K562 (cell line): ENCODE measurements at regions not wholly inside any gene's neighbourhood (a gene's known extent, or its start where the extent isn't known, plus 50 kb on each side); places are given as distances from the start of the nearest gene placed in this dataset.

Source experiments
- ATAC-seq: fragments of 200-7000 bp; cut with Tn5 transposase; 3 replicates; pipeline ENCODE4 v1.9.1; 2020; ENCODE audit warnings: moderate library complexity
- BruUV-seq: library from RNA; stranded (reverse); fragments of 400-500 nt; replicated peaks from 2 replicates; lab custom pipeline; 2021; lab: Mats Ljungman, UMichigan
- CTCF ChIA-PET: fragments of 300-600 bp; formaldehyde crosslinking; extraction: SDS; loops from one replicate; lab custom pipeline; 2021; ENCODE audit warnings: low intra/inter-chr PET ratio; lab: Yijun Ruan, JAX
- POLR2A ChIA-PET: fragments of 300-600, 350-650 bp; sonication (Branson Sonifier 250); formaldehyde crosslinking; extraction: SDS; loops from one replicate; lab custom pipeline; 2021; ENCODE audit warnings: antibody characterized with exemption, inconsistent platforms; lab: Yijun Ruan, JAX
- DNase-seq, 4 experiments: peaks; one replicate each; pipeline versions ENCODE4 v3.0.0 to v3.0.0-alpha.2; 2011 to 2018; ENCODE audit warnings: low spot score in 3 of 4, mixed read lengths in 3 of 4; ENCODE audit errors: extremely low read depth in 1 of 4
- FAIRE-seq: peaks from 2 replicates; lab custom pipeline; 2011; peaks lifted over from hg19 to GRCh38; lab: Jason Lieb, UNC
- H2AFZ ChIP-seq: 2 replicates; pipeline ENCODE4 v1.6.0; 2011; ENCODE audit warnings: low read depth, low read length, control low read depth, inconsistent platforms
- H3K27ac ChIP-seq: fragments of 200-600 bp; 3 replicates; pipeline ENCODE4 v1.8.0; 2011; ENCODE audit warnings: low read depth, mild to moderate bottlenecking, control low read depth, inconsistent platforms, low read length, moderate library complexity, mixed read lengths; ENCODE audit errors: extremely low read depth
- H3K27me3 ChIP-seq, 2 experiments: fragments of 300-600 bp in 1 of 2; 2 replicates in 1 of 2; 3 replicates in 1 of 2; pipeline versions ENCODE4 v1.6.0 to v1.8.0; 2011; ENCODE audit warnings: inconsistent platforms in 2 of 2, low read length in 2 of 2, mild to moderate bottlenecking in 1 of 2, mixed read lengths in 1 of 2, moderate library complexity in 1 of 2; ENCODE audit not compliant: control insufficient read depth in 2 of 2, insufficient read depth in 2 of 2
- H3K36me3 ChIP-seq: fragments of 300-600 bp; 3 replicates; pipeline ENCODE4 v1.8.0; 2011; ENCODE audit warnings: mild to moderate bottlenecking, low read length, inconsistent platforms; ENCODE audit not compliant: control insufficient read depth, insufficient read depth
- H3K4me1 ChIP-seq, 2 experiments: fragments of 200-600 bp in 1 of 2; replicated peaks in 1 of 2; 2 replicates in 1 of 2; 3 replicates in 1 of 2; pipeline versions ENCODE4 v1.5.1 to v1.8.0; 2011; ENCODE audit warnings: inconsistent platforms in 2 of 2, low read length in 2 of 2, mild to moderate bottlenecking in 1 of 2, mixed read lengths in 1 of 2, moderate library complexity in 1 of 2; ENCODE audit not compliant: control insufficient read depth in 2 of 2, insufficient read depth in 2 of 2
- H3K4me2 ChIP-seq: 2 replicates; pipeline ENCODE4 v1.6.1; 2011; ENCODE audit warnings: low read length, control low read depth, inconsistent platforms, mixed read lengths; ENCODE audit not compliant: insufficient read depth
- H3K4me3 ChIP-seq: fragments of 200-600 bp; sonication (generic), shearing (Covaris generic); 2 replicates; pipeline ENCODE4 v1.5.1; 2016; ENCODE audit warnings: control low read depth, inconsistent platforms
- H3K79me2 ChIP-seq: fragments of 200-600 bp; 3 replicates; pipeline ENCODE4 v1.8.0; 2011; ENCODE audit warnings: low read length, inconsistent platforms; ENCODE audit not compliant: control insufficient read depth, insufficient read depth
- H3K9ac ChIP-seq, 2 experiments: 2 replicates each; pipeline versions ENCODE4 v1.6.0 to v1.6.1; 2011; ENCODE audit warnings: low read depth in 2 of 2, low read length in 2 of 2, control low read depth in 1 of 2, inconsistent platforms in 1 of 2, mild to moderate bottlenecking in 1 of 2, mixed read lengths in 1 of 2; ENCODE audit not compliant: insufficient read depth in 1 of 2
- H3K9me1 ChIP-seq: one replicate; pipeline ENCODE4 v1.6.0; 2011; ENCODE audit warnings: inconsistent platforms, mild to moderate bottlenecking, low read length, moderate library complexity; ENCODE audit not compliant: control insufficient read depth, insufficient read depth
- H3K9me3 ChIP-seq: replicated peaks from 2 replicates; pipeline ENCODE4 v1.5.1; 2011; ENCODE audit warnings: low read depth, low read length, inconsistent platforms; ENCODE audit not compliant: control insufficient read depth, insufficient read depth
- H4K20me1 ChIP-seq: replicated peaks from 2 replicates; pipeline ENCODE4 v1.6.1; 2011; ENCODE audit warnings: low read length, inconsistent platforms, mixed read lengths; ENCODE audit not compliant: control insufficient read depth, insufficient read depth
- BCL6 ChIP-seq: fragments of 250-450 bp; sonication (Bioruptor Pico); IDR thresholded peaks from 2 replicates; pipeline ENCODE4 v1.4.0; 2020
- CBFA2T2 ChIP-seq: fragments of 450-650 bp; conservative IDR thresholded peaks from 2 replicates; pipeline ENCODE4 v1.6.1; 2017; ENCODE audit warnings: mild to moderate bottlenecking
- FOXK1 ChIP-seq: sonication (generic); formaldehyde crosslinking; IDR thresholded peaks from 2 replicates; pipeline ENCODE4 v1.8.0; 2022; ENCODE audit warnings: missing genetic modification reagents, mild to moderate bottlenecking, borderline replicate concordance
- HMG20B ChIP-seq: fragments of 250-450 bp; sonication (Bioruptor Pico); IDR thresholded peaks from 2 replicates; pipeline ENCODE4 v1.5.0; 2021; ENCODE audit warnings: mild to moderate bottlenecking
- MAFK ChIP-seq: IDR thresholded peaks from 2 replicates; pipeline ENCODE4 v1.6.1; 2011; ENCODE audit warnings: low read length, improper control_type of control experiment
- MCM2 ChIP-seq: fragments of 450-650 bp; IDR thresholded peaks from 2 replicates; pipeline ENCODE4 v1.6.1; 2017; ENCODE audit warnings: low read depth, mild to moderate bottlenecking
- MTA2 ChIP-seq: fragments of 450-650 bp; IDR thresholded peaks from 2 replicates; pipeline ENCODE4 v1.6.1; 2016; ENCODE audit warnings: low read depth
- NFATC3 ChIP-seq: fragments of 450-650 bp; IDR thresholded peaks from 2 replicates; pipeline ENCODE4 v1.6.1; 2017; ENCODE audit warnings: mild to moderate bottlenecking
- NFE2 ChIP-seq: IDR thresholded peaks from 2 replicates; pipeline ENCODE4 v1.6.1; 2014; ENCODE audit warnings: antibody characterized with exemption, low read depth
- NR3C1 ChIP-seq: sonication (generic); formaldehyde crosslinking; IDR thresholded peaks from 2 replicates; pipeline ENCODE4 v1.8.1; 2022; ENCODE audit warnings: missing genetic modification reagents
- POU5F1 ChIP-seq: fragments of 150-350 bp; IDR thresholded peaks from 2 replicates; pipeline ENCODE4 v1.6.1; 2014; ENCODE audit warnings: borderline replicate concordance, low read length, low read depth, mild to moderate bottlenecking; ENCODE audit not compliant: partially characterized antibody
- ZNF507 ChIP-seq: conservative IDR thresholded peaks from 2 replicates; pipeline ENCODE4 v1.6.1; 2017; ENCODE audit warnings: missing genetic modification characterization, missing compliant biosample characterization
- ZNF583 ChIP-seq: fragments of 250-450 bp; sonication (Bioruptor Pico); IDR thresholded peaks from 2 replicates; pipeline ENCODE4 v1.4.0; 2020
- ZNF785 ChIP-seq: fragments of 250-450 bp; sonication (Bioruptor Pico); IDR thresholded peaks from 2 replicates; pipeline ENCODE4 v1.4.0; 2020; ENCODE audit warnings: mild to moderate bottlenecking
- WGBS: fragments of 100-300 bp; shearing (Covaris generic); methylation state at CpG from one replicate; pipeline ENCODE4 v1.1.6; 2016; ENCODE audit warnings: low coverage, mixed read lengths; ENCODE audit not compliant: insufficient coverage; ENCODE audit errors: missing lambda C conversion rate; 5-methylcytosine and 5-hydroxymethylcytosine counted together
- in situ Hi-C: fragments of 300-500 bp; cut with MboI; formaldehyde crosslinking; loops from 4 replicates; pipeline ENCODE4 v1.15.0; 2018; ENCODE audit warnings: inconsistent platforms, mixed read lengths
- intact Hi-C: fragments of 100-400 bp; cut with micrococcal nuclease; formaldehyde crosslinking; loops from 2 replicates; pipeline ENCODE4 v1.14.2; 2022
- TF ChIP-seq, protein P1 (sequence below): fragments of 450-650 bp; IDR thresholded peaks from 2 replicates; pipeline ENCODE4 v1.6.1; 2014; ENCODE audit warnings: low read depth, mild to moderate bottlenecking, moderate library complexity, borderline replicate concordance
- TF ChIP-seq, protein P2 (sequence below): sonication (generic); formaldehyde crosslinking; IDR thresholded peaks from 2 replicates; pipeline ENCODE4 v1.8.0; 2022; ENCODE audit warnings: mild to moderate bottlenecking, missing genetic modification reagents

- CTCF ChIA-PET, result no interaction called here
- BruUV-seq, result no TSS peak
- in situ Hi-C loops, result no loop called here
Observed at GRCh38 chr6:9627916-9628315, 787.0 kb downstream of the TFAP2A start.

More at GRCh38 chr6:9627916-9628315, 787.0 kb downstream of the TFAP2A start:
- Histone ChIP-seq H3K9ac (no peak overlapping the region), H3K27me3 (no peaks in the 10 kb centered on the region), H2AFZ (no peak overlapping the region), H3K27ac (no peak overlapping the region), H3K36me3 (no peaks in the 10 kb centered on the region), H4K20me1 (no peaks in the 10 kb centered on the region), H3K79me2 (no peaks in the 10 kb centered on the region), H3K9me1 (no peaks in the 10 kb centered on the region), H3K4me1 (no peaks in the 10 kb centered on the region), H3K9me3 (peaks cover 2% of the 10 kb centered on the region), H3K4me2 (no peak overlapping the region), H3K4me3 (no peak overlapping the region)
- POLR2A ChIA-PET, result no interaction called here
- FAIRE-seq, result no peak
- TF ChIP-seq CBFA2T2 (no peak), MTA2 (no peak), BCL6 (CRISPR knock-in tag) (no peak), NFATC3 (no peak), ZNF785 (CRISPR knock-in tag) (no peak), FOXK1 (CRISPR knock-in tag) (no peak), HMG20B (no peak), NR3C1 (CRISPR knock-in tag) (no peak), POU5F1 (no peak), ZNF583 (CRISPR knock-in tag) (no peak), ZNF507 (tag) (no peak), MCM2 (no peak), NFE2 (no peak), MAFK (no peak)
- TF ChIP-seq, protein P1, sequence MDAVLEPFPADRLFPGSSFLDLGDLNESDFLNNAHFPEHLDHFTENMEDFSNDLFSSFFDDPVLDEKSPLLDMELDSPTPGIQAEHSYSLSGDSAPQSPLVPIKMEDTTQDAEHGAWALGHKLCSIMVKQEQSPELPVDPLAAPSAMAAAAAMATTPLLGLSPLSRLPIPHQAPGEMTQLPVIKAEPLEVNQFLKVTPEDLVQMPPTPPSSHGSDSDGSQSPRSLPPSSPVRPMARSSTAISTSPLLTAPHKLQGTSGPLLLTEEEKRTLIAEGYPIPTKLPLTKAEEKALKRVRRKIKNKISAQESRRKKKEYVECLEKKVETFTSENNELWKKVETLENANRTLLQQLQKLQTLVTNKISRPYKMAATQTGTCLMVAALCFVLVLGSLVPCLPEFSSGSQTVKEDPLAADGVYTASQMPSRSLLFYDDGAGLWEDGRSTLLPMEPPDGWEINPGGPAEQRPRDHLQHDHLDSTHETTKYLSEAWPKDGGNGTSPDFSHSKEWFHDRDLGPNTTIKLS, result no peak
- TF ChIP-seq, protein P2, sequence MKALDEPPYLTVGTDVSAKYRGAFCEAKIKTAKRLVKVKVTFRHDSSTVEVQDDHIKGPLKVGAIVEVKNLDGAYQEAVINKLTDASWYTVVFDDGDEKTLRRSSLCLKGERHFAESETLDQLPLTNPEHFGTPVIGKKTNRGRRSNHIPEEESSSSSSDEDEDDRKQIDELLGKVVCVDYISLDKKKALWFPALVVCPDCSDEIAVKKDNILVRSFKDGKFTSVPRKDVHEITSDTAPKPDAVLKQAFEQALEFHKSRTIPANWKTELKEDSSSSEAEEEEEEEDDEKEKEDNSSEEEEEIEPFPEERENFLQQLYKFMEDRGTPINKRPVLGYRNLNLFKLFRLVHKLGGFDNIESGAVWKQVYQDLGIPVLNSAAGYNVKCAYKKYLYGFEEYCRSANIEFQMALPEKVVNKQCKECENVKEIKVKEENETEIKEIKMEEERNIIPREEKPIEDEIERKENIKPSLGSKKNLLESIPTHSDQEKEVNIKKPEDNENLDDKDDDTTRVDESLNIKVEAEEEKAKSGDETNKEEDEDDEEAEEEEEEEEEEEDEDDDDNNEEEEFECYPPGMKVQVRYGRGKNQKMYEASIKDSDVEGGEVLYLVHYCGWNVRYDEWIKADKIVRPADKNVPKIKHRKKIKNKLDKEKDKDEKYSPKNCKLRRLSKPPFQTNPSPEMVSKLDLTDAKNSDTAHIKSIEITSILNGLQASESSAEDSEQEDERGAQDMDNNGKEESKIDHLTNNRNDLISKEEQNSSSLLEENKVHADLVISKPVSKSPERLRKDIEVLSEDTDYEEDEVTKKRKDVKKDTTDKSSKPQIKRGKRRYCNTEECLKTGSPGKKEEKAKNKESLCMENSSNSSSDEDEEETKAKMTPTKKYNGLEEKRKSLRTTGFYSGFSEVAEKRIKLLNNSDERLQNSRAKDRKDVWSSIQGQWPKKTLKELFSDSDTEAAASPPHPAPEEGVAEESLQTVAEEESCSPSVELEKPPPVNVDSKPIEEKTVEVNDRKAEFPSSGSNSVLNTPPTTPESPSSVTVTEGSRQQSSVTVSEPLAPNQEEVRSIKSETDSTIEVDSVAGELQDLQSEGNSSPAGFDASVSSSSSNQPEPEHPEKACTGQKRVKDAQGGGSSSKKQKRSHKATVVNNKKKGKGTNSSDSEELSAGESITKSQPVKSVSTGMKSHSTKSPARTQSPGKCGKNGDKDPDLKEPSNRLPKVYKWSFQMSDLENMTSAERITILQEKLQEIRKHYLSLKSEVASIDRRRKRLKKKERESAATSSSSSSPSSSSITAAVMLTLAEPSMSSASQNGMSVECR (CRISPR knock-in tag), result no peak
- WGBS, result 0% methylated on average over 3 of the region's 3 CpGs
- intact Hi-C loops, result no loop called here
- no peak for ATAC-seq
- no peak for DNase-seq
